HCT116 (cell line): ENCODE measurements at regions not wholly inside any gene's neighbourhood (a gene's known extent, or its start where the extent isn't known, plus 50 kb on each side); places are given as distances from the start of the nearest gene placed in this dataset.

Experiments used
- ATAC-seq: fragments of 200-7000 bp; cut with Tn5 transposase; 2 replicates; pipeline ENCODE4 v1.9.1; 2020; ENCODE audit warnings: mild to moderate bottlenecking, moderate library complexity
- BruUV-seq: library from RNA; stranded (reverse); fragments of 400-500 nt; replicated peaks from 2 replicates; lab custom pipeline; 2021; lab: Mats Ljungman, UMichigan
- CTCF ChIA-PET: fragments of 300-600 bp; sonication (Branson Sonifier 250); formaldehyde crosslinking; loops from one replicate; lab custom pipeline; 2021; ENCODE audit warnings: antibody characterized with exemption; lab: Charles Lee
- POLR2A ChIA-PET: fragments of 300-600, 350-600 bp; sonication (Branson Sonifier 250); formaldehyde crosslinking; loops from one replicate; lab custom pipeline; 2021; ENCODE audit warnings: antibody characterized with exemption; lab: Charles Lee
- RAD21 ChIA-PET, 2 experiments: fragments of 300-600 bp; sonication (Branson Sonifier 250); formaldehyde crosslinking; loops; one replicate each; lab custom pipeline; 2023; ENCODE audit warnings: low total read pairs in 2 of 2; ENCODE audit not compliant: uncharacterized antibody in 2 of 2, unreplicated experiment in 2 of 2, low non-redundant PET in 1 of 2; lab: Charles Lee
- DNase-seq: peaks from one replicate; pipeline ENCODE4 v3.0.0-alpha.2; 2010; ENCODE audit warnings: low read depth, low spot score
- H2AFZ ChIP-seq: fragments of 200-600 bp; shearing (Covaris generic), sonication (generic); 2 replicates; pipeline ENCODE4 v1.6.1; 2017; ENCODE audit warnings: low read depth, mixed run types, mixed read lengths, antibody characterized with exemption, low read length; ENCODE audit not compliant: poor library complexity, severe bottlenecking
- H3K27ac ChIP-seq: 2 replicates; pipeline ENCODE4 v1.5.1; 2012; ENCODE audit warnings: low read depth, low read length
- H3K27me3 ChIP-seq: fragments of 200-600 bp; sonication (generic); 2 replicates; pipeline ENCODE4 v1.6.1; 2016; ENCODE audit warnings: mixed run types, low read length, mixed read lengths; ENCODE audit not compliant: insufficient read depth
- H3K36me3 ChIP-seq, 2 experiments: fragments of 200-500 bp in 1 of 2; fragments of 200-600 bp in 1 of 2; sonication (Bioruptor generic) in 1 of 2; sonication (generic) in 1 of 2; 2 replicates each; pipeline versions ENCODE4 v1.5.1 to v1.6.1; 2014 to 2016; ENCODE audit warnings: low read length in 2 of 2, inconsistent platforms in 1 of 2, mixed read lengths in 1 of 2, mixed run types in 1 of 2; ENCODE audit not compliant: insufficient read depth in 2 of 2, control insufficient read depth in 1 of 2
- H3K4me1 ChIP-seq, 2 experiments: fragments of 200-600 bp in 1 of 2; sonication (generic) in 1 of 2; 2 replicates each; pipeline versions ENCODE4 v1.5.1 to v1.6.1; 2012 to 2017; ENCODE audit warnings: low read length in 2 of 2, inconsistent platforms in 1 of 2, mild to moderate bottlenecking in 1 of 2, mixed read lengths in 1 of 2, mixed run types in 1 of 2, moderate library complexity in 1 of 2; ENCODE audit not compliant: insufficient read depth in 2 of 2, control insufficient read depth in 1 of 2
- H3K4me2 ChIP-seq: fragments of 200-600 bp; sonication (generic); 2 replicates; pipeline ENCODE4 v1.6.1; 2017; ENCODE audit warnings: mixed run types, low read length, mixed read lengths
- H3K4me3 ChIP-seq, 2 experiments: fragments of 200-600 bp in 1 of 2; sonication (generic) in 1 of 2; replicated peaks in 1 of 2; 2 replicates each; pipeline ENCODE4 v1.5.1; 2011 to 2016; ENCODE audit warnings: low read length in 2 of 2, control low read depth in 1 of 2, low read depth in 1 of 2, mild to moderate bottlenecking in 1 of 2, mixed read lengths in 1 of 2, mixed run types in 1 of 2
- H3K79me2 ChIP-seq: fragments of 200-600 bp; sonication (generic); 2 replicates; pipeline ENCODE4 v1.6.1; 2017; ENCODE audit warnings: mild to moderate bottlenecking, mixed run types, low read length, moderate library complexity, mixed read lengths; ENCODE audit not compliant: insufficient read depth
- H3K9ac ChIP-seq: fragments of 200-600 bp; sonication (generic); 2 replicates; pipeline ENCODE4 v1.6.1; 2016; ENCODE audit warnings: low read length, mixed read lengths
- H3K9me2 ChIP-seq: fragments of 200-600 bp; sonication (generic), shearing (Covaris generic); 2 replicates; pipeline ENCODE4 v1.6.1; 2017; ENCODE audit warnings: mixed run types, mild to moderate bottlenecking, moderate library complexity; ENCODE audit not compliant: insufficient read depth
- H3K9me3 ChIP-seq, 2 experiments: fragments of 200-500 bp in 1 of 2; fragments of 200-600 bp in 1 of 2; sonication (Bioruptor generic) in 1 of 2; sonication (generic) in 1 of 2; 2 replicates each; pipeline ENCODE4 v1.6.1; 2014 to 2017; ENCODE audit warnings: low read length in 2 of 2, mixed read lengths in 2 of 2, inconsistent platforms in 1 of 2, low read depth in 1 of 2, mild to moderate bottlenecking in 1 of 2, mixed run types in 1 of 2, moderate library complexity in 1 of 2; ENCODE audit not compliant: control insufficient read depth in 1 of 2, insufficient read depth in 1 of 2
- H4K20me1 ChIP-seq: fragments of 200-600 bp; sonication (generic), shearing (Covaris generic); 2 replicates; pipeline ENCODE4 v1.6.1; 2017; ENCODE audit warnings: mixed run types, mild to moderate bottlenecking, moderate library complexity; ENCODE audit not compliant: insufficient read depth
- CEBPB ChIP-seq: IDR thresholded peaks from 2 replicates; pipeline ENCODE4 v1.6.1; 2012; ENCODE audit warnings: low read depth
- EZH2phosphoT487 ChIP-seq: fragments of 200-600 bp; IDR thresholded peaks from 2 replicates; pipeline ENCODE4 v1.6.1; 2018; ENCODE audit warnings: antibody characterized with exemption, borderline replicate concordance
- FOSL1 ChIP-seq: IDR thresholded peaks from 2 replicates; pipeline ENCODE4 v1.6.1; 2012; ENCODE audit warnings: low read depth
- JUND ChIP-seq: IDR thresholded peaks from 2 replicates; pipeline ENCODE4 v1.6.1; 2012
- REST ChIP-seq: IDR thresholded peaks from 2 replicates; pipeline ENCODE4 v1.6.1; 2012; ENCODE audit warnings: low read depth
- SP1 ChIP-seq: IDR thresholded peaks from 2 replicates; pipeline ENCODE4 v1.6.1; 2012; ENCODE audit warnings: low read depth
- intact Hi-C: fragments of 100-400 bp; cut with micrococcal nuclease; formaldehyde crosslinking; loops from 2 replicates; pipeline ENCODE4 v1.10.0; 2022
- TF ChIP-seq, protein P1 (sequence below), 3 experiments: fragments of 200-600 bp in 1 of 3; sonication (generic) in 1 of 3; IDR thresholded peaks in 2 of 3; conservative IDR thresholded peaks in 1 of 3; 2 replicates each; pipeline ENCODE4 v1.5.1; 2012 to 2017; ENCODE audit warnings: low read depth in 2 of 3, low read length in 2 of 3, antibody characterized with exemption in 1 of 3, borderline replicate concordance in 1 of 3, control low read depth in 1 of 3, mild to moderate bottlenecking in 1 of 3, mixed read lengths in 1 of 3, mixed run types in 1 of 3, moderate library complexity in 1 of 3; ENCODE audit not compliant: insufficient read depth in 1 of 3

DNA sequence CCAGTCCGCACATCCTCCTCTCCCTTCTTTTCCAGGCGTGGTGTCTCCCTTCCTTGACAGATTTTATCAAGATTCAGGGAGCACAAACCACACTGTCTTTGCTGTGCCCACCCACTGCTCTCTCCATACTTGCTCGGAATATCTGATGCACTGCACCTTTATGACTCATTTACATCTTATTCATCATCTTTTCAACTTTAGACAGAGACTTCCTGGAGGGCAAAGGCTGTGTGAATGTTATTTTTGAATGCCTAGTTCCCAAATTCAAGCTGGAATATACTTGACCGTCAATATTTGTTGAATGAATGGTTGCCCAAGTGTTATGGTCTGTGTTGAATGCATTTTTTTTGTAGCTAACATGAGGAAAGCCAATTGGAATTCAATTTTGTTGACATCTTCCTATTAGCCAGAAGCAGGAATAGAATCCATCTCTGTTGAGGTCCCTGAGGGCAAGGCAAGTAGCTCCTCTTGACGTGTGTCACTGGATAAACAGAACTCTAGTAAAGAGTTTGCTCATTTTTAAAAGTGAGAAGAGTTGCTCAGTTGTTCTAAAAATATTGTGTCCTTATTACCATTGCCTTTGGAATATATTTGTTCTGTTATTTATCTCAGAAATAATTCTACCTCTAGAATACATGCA is 95.0 kb downstream of the KLF6 start:
- Histone ChIP-seq H3K9me2 (no peaks in the 10 kb centered on the region), H3K9me3 (no peaks in the 10 kb centered on the region), H3K9ac (no peak overlapping the region), H3K27ac (no peak overlapping the region), H4K20me1 (no peaks in the 10 kb centered on the region), H3K27me3 (no peaks in the 10 kb centered on the region), H3K36me3 (no peaks in the 10 kb centered on the region), H3K4me3 (no peak overlapping the region), H2AFZ (peak overlapping the region; percentile 20), H3K79me2 (no peaks in the 10 kb centered on the region), H3K4me1 (peaks cover 0 to 9% of the 10 kb centered on the region in 2 experiments; a peak in 1 of 4 replicates), H3K4me2 (peak overlapping the region; percentile 11; the same call in 1 of the 2 replicates)
- DNase-seq: no peak
- CTCF ChIA-PET: no interaction called here
- BruUV-seq: no TSS peak
- RAD21 ChIA-PET: no interaction called here
- TF ChIP-seq, protein P1, sequence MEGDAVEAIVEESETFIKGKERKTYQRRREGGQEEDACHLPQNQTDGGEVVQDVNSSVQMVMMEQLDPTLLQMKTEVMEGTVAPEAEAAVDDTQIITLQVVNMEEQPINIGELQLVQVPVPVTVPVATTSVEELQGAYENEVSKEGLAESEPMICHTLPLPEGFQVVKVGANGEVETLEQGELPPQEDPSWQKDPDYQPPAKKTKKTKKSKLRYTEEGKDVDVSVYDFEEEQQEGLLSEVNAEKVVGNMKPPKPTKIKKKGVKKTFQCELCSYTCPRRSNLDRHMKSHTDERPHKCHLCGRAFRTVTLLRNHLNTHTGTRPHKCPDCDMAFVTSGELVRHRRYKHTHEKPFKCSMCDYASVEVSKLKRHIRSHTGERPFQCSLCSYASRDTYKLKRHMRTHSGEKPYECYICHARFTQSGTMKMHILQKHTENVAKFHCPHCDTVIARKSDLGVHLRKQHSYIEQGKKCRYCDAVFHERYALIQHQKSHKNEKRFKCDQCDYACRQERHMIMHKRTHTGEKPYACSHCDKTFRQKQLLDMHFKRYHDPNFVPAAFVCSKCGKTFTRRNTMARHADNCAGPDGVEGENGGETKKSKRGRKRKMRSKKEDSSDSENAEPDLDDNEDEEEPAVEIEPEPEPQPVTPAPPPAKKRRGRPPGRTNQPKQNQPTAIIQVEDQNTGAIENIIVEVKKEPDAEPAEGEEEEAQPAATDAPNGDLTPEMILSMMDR (IDR thresholded peaks at IDR 0.05 in 2 of 3, conservative IDR thresholded peaks at IDR 0.05 in 1 of 3; ENCODE audit: borderline replicate concordance in 1 of 3, insufficient read depth in 1 of 3, low read depth in 2 of 3, low read length in 2 of 3): no peak
- TF ChIP-seq REST (no peak), JUND (peak; percentile 21; the same call in 1 of the 2 replicates), SP1 (peak; percentile 13; the same call in 1 of the 2 replicates), FOSL1 (peak; percentile 45), CEBPB (no peak), EZH2phosphoT487 (no peak)
- POLR2A ChIA-PET: no interaction called here
- no peak; the same call in 1 of the 2 replicates for ATAC-seq
- intact Hi-C loops: no loop called here
